Epithelial cell of proximal tubule (primary cell): ENCODE measurements at regions not wholly inside any gene's neighbourhood (a gene's known extent, or its start where the extent isn't known, plus 50 kb on each side); places are given as distances from the start of the nearest gene placed in this dataset.
A peak's percentile ranks its signal among the peaks of the same experiment; 100 is the strongest.

Source experiments
- DNase-seq: peaks from one replicate; pipeline ENCODE4 v3.0.0-alpha.2; 2011; ENCODE audit warnings: low read depth
- H3K4me3 ChIP-seq: 2 replicates; pipeline ENCODE4 v1.5.1; 2011; ENCODE audit warnings: low read depth, mild to moderate bottlenecking, low read length
- CTCF ChIP-seq: conservative IDR thresholded peaks from 2 replicates; pipeline ENCODE4 v1.5.1; 2012; ENCODE audit warnings: low read depth, mild to moderate bottlenecking, low read length

- no peak for DNase-seq
- no peak for TF ChIP-seq CTCF
- H3K4me3 ChIP-seq, result peak overlapping the region; percentile 79
These were observed 63.2 kb upstream of the MAPRE2 start for GRCh38 chr18:34977838-34978532.

- no peak for DNase-seq
- H3K4me3 ChIP-seq, result peak overlapping the region; percentile 79
- TF ChIP-seq CTCF, result no peak
These were observed 62.7 kb upstream of the MAPRE2 start for GRCh38 chr18:34978533-34978893.

- TF ChIP-seq CTCF, result no peak
- DNase-seq, result peak; percentile 97
- H3K4me3 ChIP-seq, result peak overlapping the region; percentile 79
These were observed 62.1 kb upstream of the MAPRE2 start for GRCh38 chr18:34978953-34979608.

- no peak for TF ChIP-seq CTCF
- no peak for DNase-seq
These were observed 59.7 kb upstream of the MAPRE2 start for GRCh38 chr18:34981487-34981886.

GRCh38 chr18:34985963-34986362 is 55.2 kb upstream of the MAPRE2 start:
- DNase-seq, result no peak
- TF ChIP-seq CTCF, result no peak
- no peak overlapping the region for H3K4me3 ChIP-seq

More at GRCh38 chr18:34981487-34981886, 59.7 kb upstream of the MAPRE2 start:
- no peak overlapping the region for H3K4me3 ChIP-seq

- TF ChIP-seq CTCF, result no peak
- no peak for DNase-seq
- H3K4me3 ChIP-seq, result no peak overlapping the region
These were observed 50.6 kb upstream of the MAPRE2 start for GRCh38 chr18:34990597-34990996.

GRCh38 chr18:34991152-34991551 is 50.1 kb upstream of the MAPRE2 start:
- no peak for DNase-seq
- no peak for TF ChIP-seq CTCF
- no peak overlapping the region for H3K4me3 ChIP-seq
